ENCODE measurements at regions not wholly inside any gene's neighbourhood (a gene's known extent, or its start where the extent isn't known, plus 50 kb on each side); places are given as distances from the start of the nearest gene placed in this dataset.
A peak's percentile ranks its signal among the peaks of the same experiment; 100 is the strongest.
"Not testable (repeated sequence)": the region's sequence is repeated elsewhere in the genome, so short reads cannot be mapped to it uniquely, and the experiment has no call there.

GRCh38 chr11:49538927-49539326 is 330.5 kb upstream of the FOLH1 start:
- not testable (repeated sequence) for DNase-seq; H4K8ac ChIP-seq (ENCODE audit: low read length); H3K4me2 ChIP-seq (ENCODE audit: low read length, poor library complexity, severe bottlenecking); H3K14ac ChIP-seq (ENCODE audit: low read length in 2 of 2); H3K23ac ChIP-seq (ENCODE audit: low read length in 2 of 2); H2BK12ac ChIP-seq (ENCODE audit: low read length in 2 of 2); H3K4me3 ChIP-seq (ENCODE audit: insufficient read depth in 1 of 2, low read depth in 1 of 2, low read length in 2 of 2); H3K9me3 ChIP-seq (ENCODE audit: control insufficient read depth, low read length); H2BK120ac ChIP-seq (ENCODE audit: low read depth, low read length); H3K79me1 ChIP-seq (replicated peaks; ENCODE audit: low read length, poor library complexity, severe bottlenecking); H3K4me1 ChIP-seq (ENCODE audit: control insufficient read depth, insufficient read depth, low read depth, low read length); H3K18ac ChIP-seq (ENCODE audit: low read depth in 1 of 2, low read length in 2 of 2); H3K4ac ChIP-seq (ENCODE audit: low read depth in 1 of 2, low read length in 2 of 2); H2AFZ ChIP-seq (ENCODE audit: low read depth, low read length); H2BK15ac ChIP-seq (ENCODE audit: low read depth, poor library complexity, severe bottlenecking); H2AK5ac ChIP-seq (ENCODE audit: low read length, severe bottlenecking); H2BK5ac ChIP-seq (ENCODE audit: low read depth, low read length, poor library complexity, severe bottlenecking); H3K36me3 ChIP-seq (ENCODE audit: control insufficient read depth in 1 of 2, insufficient read depth in 2 of 2, low read depth in 1 of 2, low read length in 2 of 2); H4K91ac ChIP-seq (ENCODE audit: low read length); H3K9ac ChIP-seq (ENCODE audit: low read length); H3K27me3 ChIP-seq (ENCODE audit: control insufficient read depth in 1 of 2, insufficient read depth in 1 of 2, low read length in 2 of 2); H3K27ac ChIP-seq (ENCODE audit: low read length, poor library complexity, severe bottlenecking)
- 77% methylated on average over 4 of the region's 4 CpGs for WGBS

- not testable (repeated sequence) for H3K14ac ChIP-seq (ENCODE audit: low read length in 2 of 2)
Observed at GRCh38 chr11:49558261-49558847, 350.0 kb upstream of the FOLH1 start.

GRCh38 chr11:49560593-49560992 is 352.2 kb upstream of the FOLH1 start:
- H3K18ac ChIP-seq (ENCODE audit: low read depth in 1 of 2, low read length in 2 of 2); DNase-seq: not testable (repeated sequence)

More at GRCh38 chr11:49558261-49558847, 350.0 kb upstream of the FOLH1 start:
- not testable (repeated sequence) for H3K4me2 ChIP-seq (ENCODE audit: low read length, poor library complexity, severe bottlenecking); H2AK5ac ChIP-seq (ENCODE audit: low read length, severe bottlenecking); H3K9ac ChIP-seq (ENCODE audit: low read length); H3K23ac ChIP-seq (ENCODE audit: low read length in 2 of 2); H2BK5ac ChIP-seq (ENCODE audit: low read depth, low read length, poor library complexity, severe bottlenecking); H3K4me1 ChIP-seq (ENCODE audit: control insufficient read depth, insufficient read depth, low read depth, low read length); H4K8ac ChIP-seq (ENCODE audit: low read length); H2BK12ac ChIP-seq (ENCODE audit: low read length in 2 of 2); H3K27ac ChIP-seq (ENCODE audit: low read length, poor library complexity, severe bottlenecking); H2BK120ac ChIP-seq (ENCODE audit: low read depth, low read length); H3K18ac ChIP-seq (ENCODE audit: low read depth in 1 of 2, low read length in 2 of 2); H3K79me1 ChIP-seq (replicated peaks; ENCODE audit: low read length, poor library complexity, severe bottlenecking); DNase-seq; H3K4ac ChIP-seq (ENCODE audit: low read depth in 1 of 2, low read length in 2 of 2); H2BK15ac ChIP-seq (ENCODE audit: low read depth, poor library complexity, severe bottlenecking); H2AFZ ChIP-seq (ENCODE audit: low read depth, low read length); H4K91ac ChIP-seq (ENCODE audit: low read length); H3K9me3 ChIP-seq (ENCODE audit: control insufficient read depth, low read length); H3K36me3 ChIP-seq (ENCODE audit: control insufficient read depth in 1 of 2, insufficient read depth in 2 of 2, low read depth in 1 of 2, low read length in 2 of 2); H3K27me3 ChIP-seq (ENCODE audit: control insufficient read depth in 1 of 2, insufficient read depth in 1 of 2, low read length in 2 of 2)
- H3K4me3 ChIP-seq (ENCODE audit: insufficient read depth in 1 of 2, low read depth in 1 of 2, low read length in 2 of 2) = peak overlapping the region in 1 of 2 experiments; percentile 32
- 86% methylated on average over 33 of the region's 42 CpGs for WGBS

GRCh38 chr11:49561240-49561880 is 353.0 kb upstream of the FOLH1 start:
- H3K14ac ChIP-seq (ENCODE audit: low read length in 2 of 2); H2BK120ac ChIP-seq (ENCODE audit: low read depth, low read length); H2BK15ac ChIP-seq (ENCODE audit: low read depth, poor library complexity, severe bottlenecking); H4K91ac ChIP-seq (ENCODE audit: low read length); H3K4ac ChIP-seq (ENCODE audit: low read depth in 1 of 2, low read length in 2 of 2); H3K4me1 ChIP-seq (ENCODE audit: control insufficient read depth, insufficient read depth, low read depth, low read length); H3K27me3 ChIP-seq (ENCODE audit: control insufficient read depth in 1 of 2, insufficient read depth in 1 of 2, low read length in 2 of 2); H3K9ac ChIP-seq (ENCODE audit: low read length); H3K27ac ChIP-seq (ENCODE audit: low read length, poor library complexity, severe bottlenecking); H4K8ac ChIP-seq (ENCODE audit: low read length); H3K4me3 ChIP-seq (ENCODE audit: insufficient read depth in 1 of 2, low read depth in 1 of 2, low read length in 2 of 2); H3K23ac ChIP-seq (ENCODE audit: low read length in 2 of 2); H3K4me2 ChIP-seq (ENCODE audit: low read length, poor library complexity, severe bottlenecking); H3K9me3 ChIP-seq (ENCODE audit: control insufficient read depth, low read length); H3K18ac ChIP-seq (ENCODE audit: low read depth in 1 of 2, low read length in 2 of 2); DNase-seq; H3K36me3 ChIP-seq (ENCODE audit: control insufficient read depth in 1 of 2, insufficient read depth in 2 of 2, low read depth in 1 of 2, low read length in 2 of 2); H3K79me1 ChIP-seq (replicated peaks; ENCODE audit: low read length, poor library complexity, severe bottlenecking); H2AK5ac ChIP-seq (ENCODE audit: low read length, severe bottlenecking); H2BK12ac ChIP-seq (ENCODE audit: low read length in 2 of 2); H2AFZ ChIP-seq (ENCODE audit: low read depth, low read length); H2BK5ac ChIP-seq (ENCODE audit: low read depth, low read length, poor library complexity, severe bottlenecking): not testable (repeated sequence)
- WGBS = 76% methylated on average over 17 of the region's 27 CpGs

More at GRCh38 chr11:49560593-49560992, 352.2 kb upstream of the FOLH1 start:
- H3K36me3 ChIP-seq (ENCODE audit: control insufficient read depth in 1 of 2, insufficient read depth in 2 of 2, low read depth in 1 of 2, low read length in 2 of 2); H3K14ac ChIP-seq (ENCODE audit: low read length in 2 of 2); H3K79me1 ChIP-seq (replicated peaks; ENCODE audit: low read length, poor library complexity, severe bottlenecking); H2AFZ ChIP-seq (ENCODE audit: low read depth, low read length); H4K8ac ChIP-seq (ENCODE audit: low read length); H2BK15ac ChIP-seq (ENCODE audit: low read depth, poor library complexity, severe bottlenecking); H3K9me3 ChIP-seq (ENCODE audit: control insufficient read depth, low read length); H2BK12ac ChIP-seq (ENCODE audit: low read length in 2 of 2); H3K27me3 ChIP-seq (ENCODE audit: control insufficient read depth in 1 of 2, insufficient read depth in 1 of 2, low read length in 2 of 2); H3K27ac ChIP-seq (ENCODE audit: low read length, poor library complexity, severe bottlenecking); H2BK5ac ChIP-seq (ENCODE audit: low read depth, low read length, poor library complexity, severe bottlenecking); H2BK120ac ChIP-seq (ENCODE audit: low read depth, low read length); H2AK5ac ChIP-seq (ENCODE audit: low read length, severe bottlenecking); H3K4me2 ChIP-seq (ENCODE audit: low read length, poor library complexity, severe bottlenecking); H3K4ac ChIP-seq (ENCODE audit: low read depth in 1 of 2, low read length in 2 of 2); H3K4me3 ChIP-seq (ENCODE audit: insufficient read depth in 1 of 2, low read depth in 1 of 2, low read length in 2 of 2); H3K4me1 ChIP-seq (ENCODE audit: control insufficient read depth, insufficient read depth, low read depth, low read length); H4K91ac ChIP-seq (ENCODE audit: low read length); H3K23ac ChIP-seq (ENCODE audit: low read length in 2 of 2); H3K9ac ChIP-seq (ENCODE audit: low read length): not testable (repeated sequence)
- 88% methylated on average over 12 of the region's 13 CpGs for WGBS

Data from mesenchymal stem cell (in vitro differentiated cells and primary cell).